Caco-2 (cell line): ENCODE measurements at regions not wholly inside any gene's neighbourhood (a gene's known extent, or its start where the extent isn't known, plus 50 kb on each side); places are given as distances from the start of the nearest gene placed in this dataset.

Experiments used
- BruUV-seq: library from RNA; stranded (reverse); fragments of 400-500 nt; replicated peaks from 2 replicates; lab custom pipeline; 2021; lab: Mats Ljungman, UMichigan
- CTCF ChIA-PET: fragments of 300-600 bp; sonication (Branson Sonifier 250); formaldehyde crosslinking; loops from one replicate; lab custom pipeline; 2022; ENCODE audit warnings: antibody characterized with exemption; lab: Charles Lee
- POLR2A ChIA-PET: fragments of 300-600 bp; sonication (Branson Sonifier 250); formaldehyde crosslinking; loops from one replicate; lab custom pipeline; 2022; ENCODE audit warnings: antibody characterized with exemption; lab: Charles Lee
- DNase-seq, 2 experiments: peaks; one replicate each; pipeline versions ENCODE4 v3.0.0 to v3.0.0-alpha.2; 2020 to 2022
- H3K27me3 ChIP-seq: replicated peaks from 2 replicates; pipeline ENCODE4 v1.6.0; 2011; ENCODE audit warnings: low read length; ENCODE audit not compliant: control insufficient read depth, insufficient read depth
- H3K36me3 ChIP-seq: 2 replicates; pipeline ENCODE4 v1.5.1; 2011; ENCODE audit warnings: low read length; ENCODE audit not compliant: control insufficient read depth, insufficient read depth
- H3K4me1 ChIP-seq: fragments of 250-450 bp; sonication (Bioruptor Pico); 2 replicates; pipeline ENCODE4 v1.5.1; 2020; ENCODE audit warnings: mild to moderate bottlenecking
- H3K4me3 ChIP-seq: 2 replicates; pipeline ENCODE4 v1.5.1; 2011; ENCODE audit warnings: low read depth, mild to moderate bottlenecking, control low read depth, low read length
- H3K9me3 ChIP-seq: fragments of 250-450 bp; sonication (Bioruptor Pico); 2 replicates; pipeline ENCODE4 v1.5.1; 2020; ENCODE audit warnings: mild to moderate bottlenecking, moderate library complexity
- H3K27ac Mint-ChIP-seq: one replicate; pipeline ENCODE4 v1.8.0; 2022; ENCODE audit warnings: mixed read lengths; ENCODE audit not compliant: unreplicated experiment
- H3K27me3 Mint-ChIP-seq: one replicate; pipeline ENCODE4 v1.8.0; 2022; ENCODE audit warnings: mixed read lengths; ENCODE audit not compliant: insufficient read depth, unreplicated experiment
- H3K36me3 Mint-ChIP-seq: one replicate; pipeline ENCODE4 v1.8.0; 2022; ENCODE audit warnings: mild to moderate bottlenecking, mixed read lengths; ENCODE audit not compliant: insufficient read depth, unreplicated experiment
- H3K4me1 Mint-ChIP-seq: one replicate; pipeline ENCODE4 v1.8.0; 2022; ENCODE audit warnings: low read depth, mixed read lengths; ENCODE audit not compliant: unreplicated experiment
- H3K4me3 Mint-ChIP-seq: one replicate; pipeline ENCODE4 v1.8.0; 2022; ENCODE audit warnings: mild to moderate bottlenecking, moderate library complexity, mixed read lengths; ENCODE audit not compliant: unreplicated experiment
- H3K9me3 Mint-ChIP-seq: one replicate; pipeline ENCODE4 v1.8.0; 2022; ENCODE audit warnings: mixed read lengths; ENCODE audit not compliant: unreplicated experiment
- CTCF ChIP-seq, 2 experiments: fragments of 200-600 bp in 1 of 2; IDR thresholded peaks; 1 replicate in 1 of 2; 2 replicates in 1 of 2; pipeline versions ENCODE4 v1.5.1 to v1.8.0; 2011 to 2022; ENCODE audit warnings: antibody characterized with exemption in 1 of 2, control low read depth in 1 of 2, inconsistent platforms in 1 of 2, low read depth in 1 of 2, low read length in 1 of 2, mild to moderate bottlenecking in 1 of 2, moderate library complexity in 1 of 2; ENCODE audit not compliant: insufficient read depth in 1 of 2, severe bottlenecking in 1 of 2, unreplicated experiment in 1 of 2
- intact Hi-C: fragments of 100-400 bp; cut with micrococcal nuclease; formaldehyde crosslinking; loops from one replicate; pipeline ENCODE4 v1.10.0; 2022; ENCODE audit not compliant: unreplicated experiment

DNA sequence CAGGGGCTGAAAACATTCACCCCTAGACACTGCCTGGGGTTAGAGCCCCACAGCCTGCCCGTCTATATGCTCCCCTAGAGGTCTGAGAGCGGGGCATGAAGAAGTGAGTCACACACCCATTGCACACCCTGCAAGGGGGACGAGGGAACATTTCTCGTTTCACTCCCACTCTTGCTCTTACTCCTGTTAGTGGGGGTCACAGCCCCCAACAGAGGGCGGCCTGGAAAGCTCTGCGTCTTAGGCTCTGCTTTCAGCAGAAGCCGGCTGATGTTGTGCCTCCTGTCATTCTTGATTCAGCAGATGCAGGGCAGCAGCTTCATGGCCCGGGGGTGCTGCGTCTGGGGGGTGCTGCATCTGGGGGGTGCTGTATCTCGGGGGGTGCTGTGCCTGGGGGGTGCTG is 141.3 kb downstream of the ASB1 start:
- H3K4me3 Mint-ChIP-seq, result no peak overlapping the region
- Histone ChIP-seq H3K4me3 (no peak overlapping the region), H3K27me3 (no peaks in the 10 kb centered on the region), H3K4me1 (no peaks in the 10 kb centered on the region), H3K36me3 (no peaks in the 10 kb centered on the region), H3K9me3 (no peaks in the 10 kb centered on the region)
- no peak for TF ChIP-seq CTCF (IDR thresholded peaks at IDR 0.05; ENCODE audit: insufficient read depth in 1 of 2, low read depth in 1 of 2, low read length in 1 of 2, severe bottlenecking in 1 of 2, unreplicated experiment in 1 of 2)
- ChIA-PET POLR2A (no interaction called here), CTCF (no interaction called here)
- no peaks in the 10 kb centered on the region for H3K27me3 Mint-ChIP-seq
- H3K36me3 Mint-ChIP-seq, result no peaks in the 10 kb centered on the region
- intact Hi-C loops, result no loop called here
- H3K4me1 Mint-ChIP-seq, result no peaks in the 10 kb centered on the region
- DNase-seq, result no peak
- no peak overlapping the region for H3K27ac Mint-ChIP-seq
- BruUV-seq, result no TSS peak
- H3K9me3 Mint-ChIP-seq, result no peaks in the 10 kb centered on the region

GRCh38 chr2:238568455-238569440 is 142.0 kb downstream of the ASB1 start:
- BruUV-seq, result no TSS peak
- no peak for TF ChIP-seq CTCF (IDR thresholded peaks at IDR 0.05; ENCODE audit: insufficient read depth in 1 of 2, low read depth in 1 of 2, low read length in 1 of 2, severe bottlenecking in 1 of 2, unreplicated experiment in 1 of 2)
- Histone ChIP-seq H3K4me3 (no peak overlapping the region), H3K9me3 (no peaks in the 10 kb centered on the region), H3K4me1 (no peaks in the 10 kb centered on the region), H3K27me3 (no peaks in the 10 kb centered on the region), H3K36me3 (no peaks in the 10 kb centered on the region)
- Mint-ChIP-seq H3K27me3 (no peaks in the 10 kb centered on the region), H3K27ac (no peak overlapping the region), H3K4me3 (no peak overlapping the region), H3K36me3 (no peaks in the 10 kb centered on the region), H3K4me1 (no peaks in the 10 kb centered on the region), H3K9me3 (no peaks in the 10 kb centered on the region)
- ChIA-PET CTCF (no interaction called here), POLR2A (no interaction called here)
- no peak for DNase-seq
- intact Hi-C loops, result no loop called here

DNA sequence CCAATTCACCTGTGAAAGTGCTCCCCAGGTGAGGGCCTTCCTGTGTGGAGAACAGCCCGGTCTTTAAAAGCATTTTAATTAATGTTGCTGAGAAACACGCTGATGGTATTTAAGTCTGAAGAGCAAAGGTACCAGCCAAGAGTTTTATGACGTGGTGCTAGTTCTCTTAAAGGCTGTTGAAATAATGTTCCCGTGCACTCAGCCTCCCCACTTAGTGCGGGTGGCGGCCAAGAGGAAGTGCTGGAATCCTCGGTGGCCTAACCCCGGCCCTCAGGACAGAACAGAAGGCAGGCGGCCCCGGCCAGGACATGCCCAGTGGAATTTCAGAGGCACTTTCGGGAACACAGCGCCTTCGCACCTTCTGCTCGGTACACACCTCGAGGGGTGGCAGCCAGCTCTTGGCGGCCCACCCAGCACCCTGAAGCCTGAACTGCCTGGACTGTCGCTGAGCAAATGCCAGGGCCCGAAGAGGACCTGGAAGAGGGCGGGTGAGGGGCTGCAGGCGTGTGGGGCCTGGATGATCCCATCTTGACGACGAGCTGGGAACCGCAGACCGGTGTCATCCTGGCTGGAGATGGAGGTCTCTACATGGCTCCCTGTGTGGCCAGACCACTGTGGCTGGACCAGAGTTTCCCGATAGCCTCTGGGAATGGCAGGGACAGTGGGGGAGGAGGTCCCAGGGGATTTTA is 142.9 kb downstream of the ASB1 start:
- no TSS peak for BruUV-seq
- Mint-ChIP-seq H3K4me1 (no peaks in the 10 kb centered on the region), H3K36me3 (no peaks in the 10 kb centered on the region), H3K9me3 (no peaks in the 10 kb centered on the region), H3K27me3 (no peaks in the 10 kb centered on the region), H3K27ac (no peak overlapping the region), H3K4me3 (no peak overlapping the region)
- Histone ChIP-seq H3K9me3 (no peaks in the 10 kb centered on the region), H3K4me3 (no peak overlapping the region), H3K27me3 (no peaks in the 10 kb centered on the region), H3K4me1 (no peaks in the 10 kb centered on the region), H3K36me3 (no peaks in the 10 kb centered on the region)
- TF ChIP-seq CTCF (IDR thresholded peaks at IDR 0.05; ENCODE audit: insufficient read depth in 1 of 2, low read depth in 1 of 2, low read length in 1 of 2, severe bottlenecking in 1 of 2, unreplicated experiment in 1 of 2), result no peak
- DNase-seq, result no peak
- ChIA-PET CTCF (no interaction called here), POLR2A (no interaction called here)
- intact Hi-C loops, result no loop called here
